ENCODE measurements at regions not wholly inside any gene's neighbourhood (a gene's known extent, or its start where the extent isn't known, plus 50 kb on each side); places are given as distances from the start of the nearest gene placed in this dataset.

DNA sequence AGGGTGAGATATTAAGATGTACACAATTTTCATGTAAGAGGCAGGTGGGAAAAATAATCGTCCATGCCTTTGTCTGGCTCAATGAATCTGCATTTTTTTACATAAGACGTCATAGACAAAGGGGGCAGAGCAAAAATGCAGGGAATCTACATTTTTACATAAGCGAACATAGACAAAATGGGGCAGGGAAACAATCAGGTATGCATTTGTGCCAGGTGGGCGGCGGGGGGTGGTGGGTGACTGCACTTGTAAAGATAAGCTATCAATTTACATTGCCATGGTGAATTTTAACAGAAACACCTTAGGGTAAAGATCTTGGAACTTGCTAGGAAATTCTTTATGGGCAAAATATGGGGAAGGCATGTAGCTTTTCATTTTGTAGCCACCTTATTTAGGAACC lies 96.3 kb upstream of the CES5A start:
- no peak overlapping the region for H2AK5ac ChIP-seq (ENCODE audit: low read depth, low read length)
- no peak overlapping the region for H2AFZ ChIP-seq (ENCODE audit: low read length)
- H2BK15ac ChIP-seq (ENCODE audit: low read length) = no peak overlapping the region
- no peak overlapping the region for H4K8ac ChIP-seq (ENCODE audit: low read depth, low read length)
- no peak for DNase-seq (ENCODE audit: low spot score)
- no peak overlapping the region for H3K4ac ChIP-seq (ENCODE audit: low read length)
- H2BK12ac ChIP-seq (ENCODE audit: low read length) = no peak overlapping the region
- H4K91ac ChIP-seq (ENCODE audit: low read depth, low read length, poor library complexity) = no peak overlapping the region
- no peak overlapping the region for H3K4me3 ChIP-seq (ENCODE audit: low read length in 2 of 2)
- H3K27me3 ChIP-seq (ENCODE audit: control insufficient read depth in 3 of 3, insufficient read depth in 3 of 3, low read depth in 1 of 3, low read length in 3 of 3) = no peaks in the 10 kb centered on the region
- no peak overlapping the region for H3K14ac ChIP-seq (ENCODE audit: low read length)
- H2BK120ac ChIP-seq (ENCODE audit: low read depth, low read length) = no peak overlapping the region
- no CpG with 5 or more reads among the region's 5 CpGs for whole genome bisulfite sequencing, 2 donors (ENCODE audit: extremely low coverage in 2 of 2, insufficient read length in 2 of 2, insufficient replicate concordance in 1 of 2)
- H2BK5ac ChIP-seq (ENCODE audit: low read length) = no peak overlapping the region
- H3K9ac ChIP-seq (ENCODE audit: low read depth, low read length, poor library complexity) = no peak overlapping the region
- no peak overlapping the region for H3K23ac ChIP-seq (ENCODE audit: low read depth, low read length, poor library complexity)
- no peak overlapping the region for H3K27ac ChIP-seq (replicated peaks; ENCODE audit: low read length)
- H3K18ac ChIP-seq (ENCODE audit: low read length) = no peak overlapping the region
- H3K4me2 ChIP-seq (ENCODE audit: insufficient read depth, low read length, poor library complexity, severe bottlenecking) = no peak overlapping the region
- H3K4me1 ChIP-seq (ENCODE audit: control insufficient read depth in 2 of 2, insufficient read depth in 1 of 2, low read depth in 1 of 2, low read length in 2 of 2) = no peaks in the 10 kb centered on the region
- no peaks in the 10 kb centered on the region for H3K36me3 ChIP-seq (replicated peaks in 1 of 2; ENCODE audit: control insufficient read depth in 2 of 2, insufficient read depth in 2 of 2, low read length in 2 of 2)
- H3K79me1 ChIP-seq (ENCODE audit: low read depth, low read length) = no peaks in the 10 kb centered on the region
- H3K9me3 ChIP-seq (replicated peaks in 1 of 2; ENCODE audit: control insufficient read depth in 2 of 2, insufficient read depth in 1 of 2, low read depth in 1 of 2, low read length in 2 of 2) = no peaks in the 10 kb centered on the region

DNA sequence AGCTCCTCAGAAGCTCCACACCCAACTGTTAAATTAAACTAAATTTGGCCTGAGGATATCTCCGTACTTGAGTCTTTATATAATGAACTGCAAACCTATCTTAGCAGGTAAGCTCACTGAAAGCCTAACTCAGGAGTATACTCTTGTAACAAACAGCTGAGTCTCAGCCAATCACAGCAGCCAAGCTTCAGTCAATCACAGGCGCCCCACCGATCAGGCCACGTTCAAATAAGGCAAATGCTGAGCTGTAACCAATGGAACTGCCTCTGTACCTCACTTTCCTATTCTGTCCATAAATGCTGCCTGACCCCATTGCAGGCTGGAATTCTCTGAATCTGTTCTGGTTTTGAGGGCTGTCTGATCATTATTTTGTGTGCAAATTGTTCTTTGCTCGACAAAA lies 93.0 kb upstream of the CES5A start:
- H2BK120ac ChIP-seq (ENCODE audit: low read depth, low read length) = no peak overlapping the region
- no peak overlapping the region for H3K23ac ChIP-seq (ENCODE audit: low read depth, low read length, poor library complexity)
- no peak overlapping the region for H3K14ac ChIP-seq (ENCODE audit: low read length)
- H3K4me3 ChIP-seq (ENCODE audit: low read length in 2 of 2) = no peak overlapping the region
- no peaks in the 10 kb centered on the region for H3K79me1 ChIP-seq (ENCODE audit: low read depth, low read length)
- no peaks in the 10 kb centered on the region for H3K27me3 ChIP-seq (ENCODE audit: control insufficient read depth in 3 of 3, insufficient read depth in 3 of 3, low read depth in 1 of 3, low read length in 3 of 3)
- H3K4me2 ChIP-seq (ENCODE audit: insufficient read depth, low read length, poor library complexity, severe bottlenecking) = no peak overlapping the region
- no peak overlapping the region for H2BK15ac ChIP-seq (ENCODE audit: low read length)
- no peak overlapping the region for H2BK12ac ChIP-seq (ENCODE audit: low read length)
- WGBS, 2 donors (ENCODE audit: extremely low coverage in 2 of 2, insufficient read length in 2 of 2, insufficient replicate concordance in 1 of 2) = no CpG with 5 or more reads among the region's 5 CpGs
- H3K18ac ChIP-seq (ENCODE audit: low read length) = no peak overlapping the region
- no peaks in the 10 kb centered on the region for H3K9me3 ChIP-seq (replicated peaks in 1 of 2; ENCODE audit: control insufficient read depth in 2 of 2, insufficient read depth in 1 of 2, low read depth in 1 of 2, low read length in 2 of 2)
- no peak overlapping the region for H2AFZ ChIP-seq (ENCODE audit: low read length)
- H3K36me3 ChIP-seq (replicated peaks in 1 of 2; ENCODE audit: control insufficient read depth in 2 of 2, insufficient read depth in 2 of 2, low read length in 2 of 2) = no peaks in the 10 kb centered on the region
- peaks cover 0 to 3% of the 10 kb centered on the region in 2 donors for H3K4me1 ChIP-seq (ENCODE audit: control insufficient read depth in 2 of 2, insufficient read depth in 1 of 2, low read depth in 1 of 2, low read length in 2 of 2)
- no peak for DNase-seq (ENCODE audit: low spot score)
- no peak overlapping the region for H4K8ac ChIP-seq (ENCODE audit: low read depth, low read length)
- H3K9ac ChIP-seq (ENCODE audit: low read depth, low read length, poor library complexity) = no peak overlapping the region
- H2AK5ac ChIP-seq (ENCODE audit: low read depth, low read length) = no peak overlapping the region
- H4K91ac ChIP-seq (ENCODE audit: low read depth, low read length, poor library complexity) = no peak overlapping the region
- H3K27ac ChIP-seq (replicated peaks; ENCODE audit: low read length) = no peak overlapping the region
- no peak overlapping the region for H2BK5ac ChIP-seq (ENCODE audit: low read length)
- H3K4ac ChIP-seq (ENCODE audit: low read length) = no peak overlapping the region

GRCh38 chr16:55964923-55965475 lies 89.8 kb upstream of the CES5A start:
- no peak overlapping the region for H3K23ac ChIP-seq (ENCODE audit: low read depth, low read length, poor library complexity)
- H3K4me3 ChIP-seq (ENCODE audit: low read length in 2 of 2) = no peak overlapping the region
- H3K27ac ChIP-seq (replicated peaks; ENCODE audit: low read length) = no peak overlapping the region
- no peak overlapping the region for H2BK15ac ChIP-seq (ENCODE audit: low read length)
- no peak overlapping the region for H3K4me2 ChIP-seq (ENCODE audit: insufficient read depth, low read length, poor library complexity, severe bottlenecking)
- H3K9ac ChIP-seq (ENCODE audit: low read depth, low read length, poor library complexity) = no peak overlapping the region
- WGBS, 2 donors (ENCODE audit: extremely low coverage in 2 of 2, insufficient read length in 2 of 2, insufficient replicate concordance in 1 of 2) = no CpG with 5 or more reads among the region's 4 CpGs
- H3K4ac ChIP-seq (ENCODE audit: low read length) = no peak overlapping the region
- no peak overlapping the region for H4K8ac ChIP-seq (ENCODE audit: low read depth, low read length)
- no peak overlapping the region for H2BK5ac ChIP-seq (ENCODE audit: low read length)
- H3K18ac ChIP-seq (ENCODE audit: low read length) = no peak overlapping the region
- peaks cover 0 to 3% of the 10 kb centered on the region in 2 donors for H3K4me1 ChIP-seq (ENCODE audit: control insufficient read depth in 2 of 2, insufficient read depth in 1 of 2, low read depth in 1 of 2, low read length in 2 of 2)
- H4K91ac ChIP-seq (ENCODE audit: low read depth, low read length, poor library complexity) = no peak overlapping the region
- H3K36me3 ChIP-seq (replicated peaks in 1 of 2; ENCODE audit: control insufficient read depth in 2 of 2, insufficient read depth in 2 of 2, low read length in 2 of 2) = no peaks in the 10 kb centered on the region
- no peak overlapping the region for H2AK5ac ChIP-seq (ENCODE audit: low read depth, low read length)
- H3K79me1 ChIP-seq (ENCODE audit: low read depth, low read length) = no peaks in the 10 kb centered on the region
- no peaks in the 10 kb centered on the region for H3K27me3 ChIP-seq (ENCODE audit: control insufficient read depth in 3 of 3, insufficient read depth in 3 of 3, low read depth in 1 of 3, low read length in 3 of 3)
- no peaks in the 10 kb centered on the region for H3K9me3 ChIP-seq (replicated peaks in 1 of 2; ENCODE audit: control insufficient read depth in 2 of 2, insufficient read depth in 1 of 2, low read depth in 1 of 2, low read length in 2 of 2)
- H3K14ac ChIP-seq (ENCODE audit: low read length) = no peak overlapping the region
- H2AFZ ChIP-seq (ENCODE audit: low read length) = no peak overlapping the region
- no peak for DNase-seq (ENCODE audit: low spot score)
- H2BK12ac ChIP-seq (ENCODE audit: low read length) = no peak overlapping the region
- H2BK120ac ChIP-seq (ENCODE audit: low read depth, low read length) = no peak overlapping the region

DNA sequence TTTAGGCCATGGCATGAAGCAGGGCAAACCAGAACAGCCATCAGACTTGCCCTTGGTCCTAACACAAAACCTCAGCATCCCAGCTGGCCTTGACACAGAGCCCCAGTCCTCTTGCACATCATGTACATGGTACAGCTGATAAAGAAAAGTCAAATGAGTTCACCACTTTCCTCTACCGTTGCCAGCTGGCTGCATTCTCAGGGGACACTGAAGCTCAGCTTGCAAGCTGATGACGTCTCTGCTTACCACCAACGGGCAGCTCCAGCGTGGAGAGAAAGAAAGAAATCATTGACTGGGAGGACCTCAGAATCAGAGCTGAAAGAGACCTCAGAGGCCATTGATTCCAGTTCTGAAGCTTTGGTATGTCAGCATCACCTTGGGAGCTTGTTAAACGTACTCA lies 80.7 kb upstream of the CES5A start:
- DNase-seq (ENCODE audit: low spot score) = no peak

More for the DNA sequence above, 80.7 kb upstream of the CES5A start:
- H2BK120ac ChIP-seq (ENCODE audit: low read depth, low read length) = no peak overlapping the region
- H3K36me3 ChIP-seq (replicated peaks in 1 of 2; ENCODE audit: control insufficient read depth in 2 of 2, insufficient read depth in 2 of 2, low read length in 2 of 2) = no peaks in the 10 kb centered on the region
- no peak overlapping the region for H2BK5ac ChIP-seq (ENCODE audit: low read length)
- no peak overlapping the region for H2AFZ ChIP-seq (ENCODE audit: low read length)
- H3K4me3 ChIP-seq (ENCODE audit: low read length in 2 of 2) = no peak overlapping the region
- no peak overlapping the region for H3K14ac ChIP-seq (ENCODE audit: low read length)
- no peak overlapping the region for H3K4ac ChIP-seq (ENCODE audit: low read length)
- H3K23ac ChIP-seq (ENCODE audit: low read depth, low read length, poor library complexity) = no peak overlapping the region
- H4K8ac ChIP-seq (ENCODE audit: low read depth, low read length) = no peak overlapping the region
- H3K79me1 ChIP-seq (ENCODE audit: low read depth, low read length) = no peaks in the 10 kb centered on the region
- no peak overlapping the region for H2BK12ac ChIP-seq (ENCODE audit: low read length)
- no peak overlapping the region for H3K4me2 ChIP-seq (ENCODE audit: insufficient read depth, low read length, poor library complexity, severe bottlenecking)
- no CpG with 5 or more reads among the region's 5 CpGs for WGBS, 2 donors (ENCODE audit: extremely low coverage in 2 of 2, insufficient read length in 2 of 2, insufficient replicate concordance in 1 of 2)
- H3K27ac ChIP-seq (replicated peaks; ENCODE audit: low read length) = no peak overlapping the region
- H3K4me1 ChIP-seq (ENCODE audit: control insufficient read depth in 2 of 2, insufficient read depth in 1 of 2, low read depth in 1 of 2, low read length in 2 of 2) = no peaks in the 10 kb centered on the region
- no peaks in the 10 kb centered on the region for H3K27me3 ChIP-seq (ENCODE audit: control insufficient read depth in 3 of 3, insufficient read depth in 3 of 3, low read depth in 1 of 3, low read length in 3 of 3)
- H4K91ac ChIP-seq (ENCODE audit: low read depth, low read length, poor library complexity) = no peak overlapping the region
- no peak overlapping the region for H2BK15ac ChIP-seq (ENCODE audit: low read length)
- H2AK5ac ChIP-seq (ENCODE audit: low read depth, low read length) = no peak overlapping the region
- no peak overlapping the region for H3K9ac ChIP-seq (ENCODE audit: low read depth, low read length, poor library complexity)
- no peaks in the 10 kb centered on the region for H3K9me3 ChIP-seq (replicated peaks in 1 of 2; ENCODE audit: control insufficient read depth in 2 of 2, insufficient read depth in 1 of 2, low read depth in 1 of 2, low read length in 2 of 2)
- no peak overlapping the region for H3K18ac ChIP-seq (ENCODE audit: low read length)

Measured in neuronal stem cell (in vitro differentiated cells).